GM12878 (cell line): ENCODE measurements at regions not wholly inside any gene's neighbourhood (a gene's known extent, or its start where the extent isn't known, plus 50 kb on each side); places are given as distances from the start of the nearest gene placed in this dataset.

Source experiments
- ATAC-seq: fragments of 200-7000 bp; cut with Tn5 transposase; 3 replicates; pipeline ENCODE4 v1.9.1; 2020; ENCODE audit warnings: mild to moderate bottlenecking, moderate library complexity
- BruUV-seq: library from RNA; stranded (reverse); fragments of 400-500 nt; replicated peaks from 2 replicates; lab custom pipeline; 2021; lab: Mats Ljungman, UMichigan
- CTCF ChIA-PET: fragments of 300-600 bp; sonication (Branson Sonifier 250); formaldehyde crosslinking; extraction: SDS; loops from one replicate; lab custom pipeline; 2021; ENCODE audit warnings: inconsistent platforms; lab: Yijun Ruan, JAX
- POLR2A ChIA-PET: fragments of 350-600 bp; formaldehyde crosslinking; extraction: SDS; loops from one replicate; lab custom pipeline; 2021; ENCODE audit warnings: inconsistent platforms; lab: Charles Lee
- RAD21 ChIA-PET: fragments of 300-600 bp; sonication (Branson Sonifier 250); formaldehyde crosslinking; loops from one replicate; lab custom pipeline; 2023; ENCODE audit warnings: antibody characterized with exemption; ENCODE audit not compliant: unreplicated experiment; lab: Charles Lee
- SMC1A ChIA-PET: fragments of 300-600 bp; sonication (Branson Sonifier 250); formaldehyde crosslinking; loops from one replicate; lab custom pipeline; 2023; ENCODE audit not compliant: unreplicated experiment, uncharacterized antibody; lab: Charles Lee
- DNase-seq: peaks from one replicate; pipeline ENCODE4 v3.0.0-alpha.2; 2011; ENCODE audit warnings: low read depth, low spot score
- FAIRE-seq: peaks from 3 replicates; lab custom pipeline; 2011; peaks lifted over from hg19 to GRCh38; lab: Jason Lieb, UNC
- H2AFZ ChIP-seq: 2 replicates; pipeline ENCODE4 v1.6.0; 2011; ENCODE audit warnings: low read depth, low read length, control low read depth; ENCODE audit not compliant: control insufficient read depth
- H3K27ac ChIP-seq: 2 replicates; pipeline ENCODE4 v1.5.1; 2011; ENCODE audit warnings: control low read depth; ENCODE audit not compliant: control insufficient read depth, insufficient read depth
- H3K27me3 ChIP-seq, 2 experiments: replicated peaks in 1 of 2; 2 replicates each; pipeline versions ENCODE4 v1.6.0 to v1.6.1; 2011; ENCODE audit warnings: low read length in 1 of 2; ENCODE audit not compliant: control insufficient read depth in 2 of 2, insufficient read depth in 2 of 2
- H3K36me3 ChIP-seq, 2 experiments: 2 replicates each; pipeline ENCODE4 v1.5.1; 2011; ENCODE audit warnings: low read length in 1 of 2; ENCODE audit not compliant: control insufficient read depth in 2 of 2, insufficient read depth in 2 of 2
- H3K4me1 ChIP-seq: 2 replicates; pipeline ENCODE4 v1.6.1; 2011; ENCODE audit warnings: mild to moderate bottlenecking, low read length, moderate library complexity, mixed read lengths; ENCODE audit not compliant: control insufficient read depth, insufficient read depth
- H3K4me2 ChIP-seq: 2 replicates; pipeline ENCODE4 v1.6.0; 2011; ENCODE audit warnings: control low read depth; ENCODE audit not compliant: control insufficient read depth, insufficient read depth
- H3K4me3 ChIP-seq: fragments of 200-600 bp; sonication (generic); 2 replicates; pipeline ENCODE4 v1.5.1; 2016
- H3K79me2 ChIP-seq: 2 replicates; pipeline ENCODE4 v1.6.0; 2011; ENCODE audit warnings: low read length; ENCODE audit not compliant: control insufficient read depth, insufficient read depth
- H3K9ac ChIP-seq: 2 replicates; pipeline ENCODE4 v1.8.0; 2011; ENCODE audit warnings: low read length, control low read depth, mixed read lengths; ENCODE audit not compliant: control insufficient read depth, insufficient read depth
- H3K9me3 ChIP-seq: replicated peaks from 3 replicates; pipeline ENCODE4 v1.5.1; 2011; ENCODE audit warnings: mild to moderate bottlenecking, low read length; ENCODE audit not compliant: control insufficient read depth, insufficient read depth
- H4K20me1 ChIP-seq: 2 replicates; pipeline ENCODE4 v1.6.0; 2011; ENCODE audit not compliant: control insufficient read depth, insufficient read depth
- CBX3 ChIP-seq: fragments of 200-600 bp; sonication (generic); IDR thresholded peaks from 2 replicates; pipeline ENCODE4 v1.6.1; 2016; ENCODE audit warnings: low read depth, borderline replicate concordance
- CBX5 ChIP-seq: sonication (generic); IDR thresholded peaks from 2 replicates; pipeline ENCODE4 v1.6.1; 2016; ENCODE audit warnings: low read depth, moderate library complexity, mild to moderate bottlenecking, inconsistent platforms
- CHD4 ChIP-seq: fragments of 200-600 bp; sonication (generic); IDR thresholded peaks from 2 replicates; pipeline ENCODE4 v1.6.1; 2016; ENCODE audit warnings: mild to moderate bottlenecking
- CUX1 ChIP-seq: IDR thresholded peaks from 2 replicates; pipeline ENCODE4 v1.6.1; 2012; ENCODE audit warnings: improper control_type of control experiment, low read depth, low read length; ENCODE audit not compliant: insufficient replicate concordance
- EGR1 ChIP-seq, 2 experiments: IDR thresholded peaks; 1 replicate in 1 of 2; 2 replicates in 1 of 2; pipeline ENCODE4 v1.6.1; 2011 to 2012; ENCODE audit warnings: low read depth in 2 of 2, low read length in 2 of 2, borderline replicate concordance in 1 of 2, mild to moderate bottlenecking in 1 of 2, moderate library complexity in 1 of 2
- ELK1 ChIP-seq: IDR thresholded peaks from 2 replicates; pipeline ENCODE4 v1.6.1; 2012; ENCODE audit warnings: low read depth, low read length, improper control_type of control experiment
- HDAC2 ChIP-seq: fragments of 200-600 bp; sonication (generic); IDR thresholded peaks from 2 replicates; pipeline ENCODE4 v1.6.1; 2017
- IRF4 ChIP-seq: IDR thresholded peaks from 2 replicates; pipeline ENCODE4 v1.6.1; 2011; ENCODE audit warnings: low read depth, low read length
- NFYA ChIP-seq: IDR thresholded peaks from 2 replicates; pipeline ENCODE4 v1.6.1; 2011; ENCODE audit warnings: low read depth, mild to moderate bottlenecking, low read length, improper control_type of control experiment, borderline replicate concordance
- NKRF ChIP-seq: fragments of 450-650 bp; conservative IDR thresholded peaks from 2 replicates; pipeline ENCODE4 v1.6.1; 2017; ENCODE audit warnings: mild to moderate bottlenecking, moderate library complexity
- NR2F1 ChIP-seq: fragments of 450-650 bp; conservative IDR thresholded peaks from 2 replicates; pipeline ENCODE4 v1.6.1; 2017; ENCODE audit warnings: mild to moderate bottlenecking
- POLR2A ChIP-seq: IDR thresholded peaks from 2 replicates; pipeline ENCODE4 v1.6.1; 2011; ENCODE audit warnings: low read depth, mild to moderate bottlenecking, low read length
- SKIL ChIP-seq: fragments of 450-650 bp; IDR thresholded peaks from 2 replicates; pipeline ENCODE4 v1.6.1; 2017; ENCODE audit warnings: mild to moderate bottlenecking, low read depth, inconsistent platforms; ENCODE audit not compliant: poor library complexity, severe bottlenecking
- ZSCAN29 ChIP-seq: fragments of 450-650 bp; IDR thresholded peaks from 2 replicates; pipeline ENCODE4 v1.6.1; 2017; ENCODE audit warnings: mild to moderate bottlenecking, moderate library complexity
- WGBS: methylation state at CpG from one replicate; pipeline ENCODE4 v1.1.6; 2016; ENCODE audit warnings: low lambda C conversion rate; ENCODE audit not compliant: insufficient replicate concordance, insufficient coverage; ENCODE audit errors: missing lambda C conversion rate; 5-methylcytosine and 5-hydroxymethylcytosine counted together
- in situ Hi-C: fragments of 300-500 bp; cut with MboI; formaldehyde crosslinking; loops from 9 replicates; pipeline ENCODE4 v1.14.3; 2018; ENCODE audit warnings: mixed read lengths
- intact Hi-C: fragments of 100-400 bp; cut with micrococcal nuclease; formaldehyde crosslinking; loops from one replicate; pipeline ENCODE4 v1.14.2; 2022; ENCODE audit not compliant: unreplicated experiment

GRCh38 chr10:33945051-33945450 lies 610.6 kb upstream of the NRP1 start:
- Histone ChIP-seq H3K9me3 (no peaks in the 10 kb centered on the region), H3K36me3 (no peaks in the 10 kb centered on the region), H3K27ac (no peak overlapping the region), H3K9ac (no peak overlapping the region), H3K79me2 (no peaks in the 10 kb centered on the region), H3K27me3 (no peaks in the 10 kb centered on the region), H2AFZ (no peak overlapping the region), H3K4me2 (no peak overlapping the region), H3K4me1 (no peaks in the 10 kb centered on the region), H3K4me3 (no peak overlapping the region), H4K20me1 (no peaks in the 10 kb centered on the region)
- CTCF ChIA-PET, result no interaction called here
- SMC1A ChIA-PET, result interaction anchor here (0.9 kb wide), 1 partner anchor 9 kb away, joined by 3 read pairs; no protein-coding TSS in a partner anchor
- ATAC-seq (no peak), FAIRE-seq (no peak), DNase-seq (no peak)
- POLR2A ChIA-PET, result no interaction called here
- RAD21 ChIA-PET, result no interaction called here
- BruUV-seq, result no TSS peak
- intact Hi-C loops (no loop called here), in situ Hi-C loops (no loop called here)
- 0% methylated on average over 1 of the region's 1 CpG for WGBS
- TF ChIP-seq NR2F1, result no peak
- no peak for TF ChIP-seq IRF4
- no peak for TF ChIP-seq ZSCAN29
- TF ChIP-seq POLR2A, result no peak
- no peak for TF ChIP-seq ELK1
- no peak for TF ChIP-seq CHD4
- no peak for TF ChIP-seq SKIL
- TF ChIP-seq CUX1, result no peak
- TF ChIP-seq EGR1 (IDR thresholded peaks at IDR 0.05; ENCODE audit: borderline replicate concordance in 1 of 2, low read depth in 2 of 2, low read length in 2 of 2), result no peak
- TF ChIP-seq CBX5, result no peak
- TF ChIP-seq HDAC2, result no peak
- TF ChIP-seq NKRF, result no peak
- TF ChIP-seq CBX3, result no peak
- no peak for TF ChIP-seq NFYA
